Natural killer cell (primary cell): ENCODE measurements at regions not wholly inside any gene's neighbourhood (a gene's known extent, or its start where the extent isn't known, plus 50 kb on each side); places are given as distances from the start of the nearest gene placed in this dataset.
"Not testable (repeated sequence)": the region's sequence is repeated elsewhere in the genome, so short reads cannot be mapped to it uniquely, and the experiment has no call there.

ENCODE experiments used
- ATAC-seq, 3 donors: fragments of 150-1000 bp in 2 of 3; fragments of 200-7000 bp in 1 of 3; cut with Tn5 transposase; 1 replicate in 1 of 3; 2 replicates in 2 of 3; pipeline ENCODE4 v1.10.0; 2021; ENCODE audit warnings: mild to moderate bottlenecking in 2 of 3, moderate library complexity in 2 of 3
- DNase-seq, 2 donors: peaks; one replicate each; pipeline versions ENCODE4 v3.0.0 to v3.0.0-alpha.2; 2013 to 2021; ENCODE audit warnings: mixed read lengths in 1 of 2
- H3K27ac ChIP-seq: one replicate; pipeline ENCODE4 v1.5.1; 2013; ENCODE audit warnings: mild to moderate bottlenecking, low read length
- H3K27me3 ChIP-seq: one replicate; pipeline ENCODE4 v1.6.1; 2013; ENCODE audit warnings: low read length; ENCODE audit not compliant: control insufficient read depth, insufficient read depth
- H3K36me3 ChIP-seq: one replicate; pipeline ENCODE4 v1.6.1; 2013; ENCODE audit warnings: low read length; ENCODE audit not compliant: control insufficient read depth, insufficient read depth
- H3K4me1 ChIP-seq: one replicate; pipeline ENCODE4 v1.6.1; 2013; ENCODE audit warnings: low read length; ENCODE audit not compliant: control insufficient read depth, insufficient read depth
- H3K4me3 ChIP-seq: one replicate; pipeline ENCODE4 v1.5.1; 2013; ENCODE audit warnings: low read length
- H3K9me3 ChIP-seq: one replicate; pipeline ENCODE4 v1.6.1; 2013; ENCODE audit warnings: low read length; ENCODE audit not compliant: control insufficient read depth, insufficient read depth
- H3K27ac Mint-ChIP-seq, 2 donors: one replicate each; pipeline ENCODE4 v1.8.0; 2022; ENCODE audit warnings: mild to moderate bottlenecking in 2 of 2, mixed read lengths in 2 of 2, moderate library complexity in 1 of 2
- H3K27me3 Mint-ChIP-seq, 2 donors: one replicate each; pipeline ENCODE4 v1.8.0; 2022; ENCODE audit warnings: low read depth in 2 of 2, mixed read lengths in 2 of 2
- H3K36me3 Mint-ChIP-seq: one replicate; pipeline ENCODE4 v1.8.0; 2022; ENCODE audit warnings: mixed read lengths
- H3K4me1 Mint-ChIP-seq, 2 donors: one replicate each; pipeline ENCODE4 v1.8.0; 2022; ENCODE audit warnings: mixed read lengths in 2 of 2
- H3K4me3 Mint-ChIP-seq: one replicate; pipeline ENCODE4 v1.8.0; 2022; ENCODE audit warnings: mild to moderate bottlenecking, moderate library complexity, mixed read lengths
- H3K9me3 Mint-ChIP-seq, 2 donors: one replicate each; pipeline ENCODE4 v1.8.0; 2022; ENCODE audit warnings: mixed read lengths in 2 of 2
- WGBS: methylation state at CpG from one replicate; pipeline ENCODE4 v1.1.7; 2013; ENCODE audit warnings: missing lambda C conversion rate; ENCODE audit not compliant: insufficient coverage; 5-methylcytosine and 5-hydroxymethylcytosine counted together
- intact Hi-C: fragments of 100-400 bp; cut with micrococcal nuclease; formaldehyde crosslinking; loops from one replicate; pipeline ENCODE4 v1.14.2; 2022
- TF ChIP-seq, protein P1 (sequence below): fragments of 200-600 bp; IDR thresholded peaks from one replicate; pipeline ENCODE4 v1.8.0; 2022; ENCODE audit warnings: antibody characterized with exemption

GRCh38 chr6:55108134-55109130 lies 65.9 kb upstream of the HCRTR2 start:
- Histone ChIP-seq H3K4me3 (no peak overlapping the region), H3K36me3 (no peaks in the 10 kb centered on the region), H3K27ac (no peak overlapping the region), H3K27me3 (no peaks in the 10 kb centered on the region), H3K9me3 (no peaks in the 10 kb centered on the region), H3K4me1 (no peaks in the 10 kb centered on the region)
- TF ChIP-seq, protein P1, sequence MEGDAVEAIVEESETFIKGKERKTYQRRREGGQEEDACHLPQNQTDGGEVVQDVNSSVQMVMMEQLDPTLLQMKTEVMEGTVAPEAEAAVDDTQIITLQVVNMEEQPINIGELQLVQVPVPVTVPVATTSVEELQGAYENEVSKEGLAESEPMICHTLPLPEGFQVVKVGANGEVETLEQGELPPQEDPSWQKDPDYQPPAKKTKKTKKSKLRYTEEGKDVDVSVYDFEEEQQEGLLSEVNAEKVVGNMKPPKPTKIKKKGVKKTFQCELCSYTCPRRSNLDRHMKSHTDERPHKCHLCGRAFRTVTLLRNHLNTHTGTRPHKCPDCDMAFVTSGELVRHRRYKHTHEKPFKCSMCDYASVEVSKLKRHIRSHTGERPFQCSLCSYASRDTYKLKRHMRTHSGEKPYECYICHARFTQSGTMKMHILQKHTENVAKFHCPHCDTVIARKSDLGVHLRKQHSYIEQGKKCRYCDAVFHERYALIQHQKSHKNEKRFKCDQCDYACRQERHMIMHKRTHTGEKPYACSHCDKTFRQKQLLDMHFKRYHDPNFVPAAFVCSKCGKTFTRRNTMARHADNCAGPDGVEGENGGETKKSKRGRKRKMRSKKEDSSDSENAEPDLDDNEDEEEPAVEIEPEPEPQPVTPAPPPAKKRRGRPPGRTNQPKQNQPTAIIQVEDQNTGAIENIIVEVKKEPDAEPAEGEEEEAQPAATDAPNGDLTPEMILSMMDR = no peak
- no peak for DNase-seq
- Mint-ChIP-seq H3K9me3 (peaks cover 5 to 8% of the 10 kb centered on the region in 2 donors), H3K36me3 (no peaks in the 10 kb centered on the region), H3K4me3 (no peak overlapping the region), H3K27me3 (peaks cover 0 to 2% of the 10 kb centered on the region in 2 donors), H3K27ac (no peak overlapping the region), H3K4me1 (no peaks in the 10 kb centered on the region)
- intact Hi-C loops = no loop called here
- no peak for ATAC-seq
- WGBS = 61% methylated on average over 5 of the region's 6 CpGs

GRCh38 chr6:55117267-55117666 lies 57.0 kb upstream of the HCRTR2 start:
- no peak overlapping the region for H3K27ac ChIP-seq
- no peak overlapping the region for H3K4me3 Mint-ChIP-seq
- H3K36me3 Mint-ChIP-seq = no peaks in the 10 kb centered on the region
- peaks cover 0 to 2% of the 10 kb centered on the region in 2 donors for H3K27me3 Mint-ChIP-seq
- H3K4me3 ChIP-seq = no peak overlapping the region
- H3K36me3 ChIP-seq = no peaks in the 10 kb centered on the region
- H3K9me3 ChIP-seq = no peaks in the 10 kb centered on the region
- DNase-seq (no peak), ATAC-seq (no peak)
- peaks cover 2 to 10% of the 10 kb centered on the region in 2 donors for H3K9me3 Mint-ChIP-seq
- H3K27ac Mint-ChIP-seq = no peak overlapping the region
- no CpG with 5 or more reads among the region's 1 CpG for WGBS
- no peaks in the 10 kb centered on the region for H3K4me1 ChIP-seq
- H3K4me1 Mint-ChIP-seq = no peaks in the 10 kb centered on the region
- H3K27me3 ChIP-seq = no peaks in the 10 kb centered on the region
- intact Hi-C loops = no loop called here
- TF ChIP-seq, protein P1 = no peak

GRCh38 chr6:55124241-55124640 lies 50.1 kb upstream of the HCRTR2 start:
- intact Hi-C loops, DNase-seq, H3K9me3 ChIP-seq, H3K27me3 ChIP-seq, H3K36me3 Mint-ChIP-seq, H3K27me3 Mint-ChIP-seq, H3K4me1 Mint-ChIP-seq, H3K36me3 ChIP-seq, H3K4me3 Mint-ChIP-seq, ATAC-seq, H3K27ac Mint-ChIP-seq, H3K4me1 ChIP-seq, H3K27ac ChIP-seq, H3K4me3 ChIP-seq: not testable (repeated sequence)
- H3K9me3 Mint-ChIP-seq = peaks cover 12 to 21% of the 10 kb centered on the region in 2 donors
- 72% methylated on average over 2 of the region's 2 CpGs for WGBS
